HG03039 (cell line): ENCODE measurements at regions not wholly inside any gene's neighbourhood (a gene's known extent, or its start where the extent isn't known, plus 50 kb on each side); places are given as distances from the start of the nearest gene placed in this dataset.
"Not testable (repeated sequence)": the region's sequence is repeated elsewhere in the genome, so short reads cannot be mapped to it uniquely, and the experiment has no call there.

ENCODE experiments used
- ATAC-seq: cut with Tn5 transposase; IDR thresholded peaks from one replicate; pipeline ENCODE4 v1.9.1; 2021; ENCODE audit warnings: mild to moderate bottlenecking, moderate library complexity; ENCODE audit not compliant: unreplicated experiment

DNA sequence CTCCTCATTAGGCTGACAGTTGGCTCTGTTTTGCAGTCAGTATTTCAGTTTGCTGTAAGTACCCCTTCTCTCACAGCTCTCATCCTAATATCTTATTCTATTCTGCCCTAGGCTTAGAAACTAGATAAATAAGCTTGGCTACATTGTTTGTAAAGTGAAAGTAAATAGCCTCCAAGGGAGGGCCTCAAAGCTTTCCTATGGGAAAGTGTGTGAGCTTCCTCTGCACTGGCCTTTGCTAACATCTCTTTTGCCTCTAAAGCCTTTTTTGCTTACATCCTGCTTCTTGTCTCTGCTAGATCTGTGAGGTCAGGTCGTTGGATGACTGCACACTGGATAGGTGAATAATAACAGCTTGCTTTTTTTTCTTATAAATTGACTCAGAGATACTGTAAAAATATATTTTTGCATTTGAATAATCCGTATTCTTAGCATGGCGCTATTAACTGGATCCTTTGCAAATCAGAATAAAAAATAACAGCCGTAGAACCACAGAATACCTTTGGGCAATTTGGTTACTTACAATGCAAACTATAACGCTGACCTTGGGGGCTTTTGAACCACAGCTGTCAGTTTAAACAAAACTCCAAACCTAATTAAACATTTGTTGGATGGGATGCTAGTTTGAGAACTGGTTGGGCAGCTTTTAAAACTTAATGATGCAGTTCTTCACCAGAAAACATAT, 55.1 kb downstream of the TTC6 start:
- ATAC-seq: no peak

DNA sequence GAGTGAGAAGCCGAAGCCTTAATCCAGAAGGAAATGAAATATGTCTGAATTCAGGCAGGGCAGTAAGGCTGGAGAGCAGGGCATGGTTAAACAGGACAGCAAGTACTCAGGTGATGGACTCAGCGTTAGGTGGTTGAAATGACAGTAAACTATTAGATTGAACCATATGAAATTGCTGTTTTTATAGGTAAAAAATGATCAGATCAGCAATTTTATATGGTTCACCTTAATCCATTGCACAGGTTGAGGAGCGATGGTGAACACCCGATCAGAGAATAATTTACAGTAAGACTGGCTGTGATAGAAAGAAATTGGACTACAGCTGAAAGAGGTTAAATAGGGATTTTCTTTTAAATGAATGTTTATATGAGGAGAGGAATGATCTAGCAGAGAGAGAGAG, 56.6 kb downstream of the TTC6 start:
- ATAC-seq: no peak

DNA sequence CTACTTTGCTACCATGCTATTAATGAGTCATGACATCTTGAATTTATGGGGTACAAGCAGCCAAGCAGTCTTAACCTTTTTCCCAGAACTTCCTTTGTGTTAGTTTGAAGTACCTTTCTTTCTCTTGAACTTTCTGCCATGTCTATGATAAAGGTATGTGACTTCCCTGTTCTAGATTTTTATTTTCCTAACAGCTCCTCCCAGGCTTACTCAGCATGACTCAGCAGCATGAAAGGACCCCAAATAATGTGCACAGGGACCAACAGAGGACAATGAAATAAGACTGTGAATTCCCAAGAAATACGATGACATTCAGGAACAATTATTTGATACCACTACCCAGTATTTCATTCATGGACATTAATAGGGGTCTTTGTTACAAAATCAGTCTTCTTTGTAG, 60.0 kb downstream of the TTC6 start:
- no peak for ATAC-seq

DNA sequence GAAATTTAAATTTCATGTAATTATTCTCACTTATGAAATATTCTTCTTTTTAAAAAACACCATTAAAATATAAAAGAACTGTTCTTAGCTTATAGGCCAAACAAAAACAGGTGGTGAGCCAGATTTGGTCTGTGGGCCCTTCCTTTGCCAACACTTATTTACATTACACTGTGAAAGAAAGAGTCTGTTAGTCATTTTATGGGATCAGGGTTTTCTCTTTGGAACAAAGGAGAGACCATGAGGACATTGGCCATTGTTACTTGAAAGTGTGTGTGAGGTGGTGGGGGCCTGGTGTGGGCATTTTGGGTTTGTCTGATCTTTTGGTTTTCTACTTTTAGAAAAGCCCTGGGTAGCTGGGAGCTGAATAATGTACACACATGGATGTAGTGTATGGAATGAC, 62.7 kb downstream of the TTC6 start:
- ATAC-seq: no peak

DNA sequence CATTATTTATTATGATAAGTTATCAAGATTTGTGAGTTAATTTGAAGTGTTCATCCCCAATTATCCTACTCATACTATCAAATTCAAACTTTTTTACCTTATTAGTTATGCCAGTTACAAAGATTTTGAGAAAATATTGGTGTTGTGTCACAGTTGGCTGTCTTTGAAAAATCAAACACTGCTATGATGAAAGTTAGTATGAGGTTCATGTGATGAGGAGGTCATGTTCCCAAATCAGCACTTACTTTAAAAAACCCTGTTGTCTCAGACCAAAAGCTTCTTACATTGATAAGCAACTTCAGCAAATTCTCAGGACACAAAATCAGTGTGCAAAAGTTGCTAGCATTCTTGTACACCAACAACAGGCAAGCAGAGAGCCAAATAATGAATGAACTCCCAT, 68.1 kb downstream of the TTC6 start:
- ATAC-seq: no peak

DNA sequence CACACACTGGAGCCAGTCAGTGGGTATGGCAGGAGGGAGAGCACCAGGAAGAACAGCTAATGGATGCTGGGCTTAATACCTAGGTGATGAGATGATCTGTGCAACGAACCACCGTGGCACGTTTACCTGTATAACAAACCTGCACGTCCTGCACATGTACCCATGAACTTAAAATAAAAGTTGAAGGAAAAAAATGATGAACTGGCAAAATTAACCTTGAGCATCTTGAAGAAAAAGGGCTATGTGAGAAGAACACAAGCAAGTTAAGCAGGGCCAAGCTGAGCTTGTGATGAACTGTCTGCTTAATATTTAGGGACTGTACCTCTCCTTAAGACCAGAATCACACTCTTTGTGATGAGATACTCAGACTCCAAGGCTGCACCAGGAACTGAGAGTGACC, 70.0 kb downstream of the TTC6 start:
- no peak for ATAC-seq

DNA sequence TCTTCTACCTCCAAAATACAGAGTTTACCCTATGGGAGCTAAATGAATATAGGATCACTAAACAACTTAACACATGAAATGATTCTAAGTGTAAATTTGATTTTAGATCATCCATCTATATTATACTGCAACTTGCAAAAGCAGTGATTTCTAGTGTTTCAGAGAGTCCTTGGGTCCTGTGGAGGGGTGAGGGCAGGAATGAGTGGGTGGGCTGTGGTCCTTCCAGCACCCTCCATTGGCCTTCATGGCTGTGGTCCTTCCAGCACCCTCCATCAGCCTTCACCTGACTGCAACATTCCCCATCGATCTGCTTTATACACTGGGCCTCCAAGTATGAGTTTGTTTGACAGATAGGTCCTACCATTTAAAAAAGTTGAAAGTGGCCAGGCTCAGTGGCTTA, 70.5 kb downstream of the TTC6 start:
- no peak for ATAC-seq

DNA sequence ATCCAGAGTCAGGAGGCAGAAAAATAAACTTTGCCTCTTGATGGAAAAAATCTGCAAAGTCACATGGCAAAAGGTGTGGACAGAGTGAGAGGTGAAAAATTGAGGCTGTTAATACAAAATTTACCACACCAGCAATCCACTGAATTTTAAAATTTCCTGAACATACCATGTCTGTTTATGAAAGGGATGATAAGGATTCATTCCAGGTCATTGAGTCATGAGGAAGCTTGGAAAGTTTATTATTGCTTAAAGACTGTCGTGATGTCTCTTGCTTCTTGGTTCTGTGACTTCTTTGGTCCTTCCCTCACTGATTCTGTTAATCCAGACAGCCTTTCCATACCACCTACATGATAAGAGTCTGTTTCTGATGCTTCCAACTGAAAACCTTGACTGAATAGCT, 73.2 kb downstream of the TTC6 start:
- no peak for ATAC-seq

DNA sequence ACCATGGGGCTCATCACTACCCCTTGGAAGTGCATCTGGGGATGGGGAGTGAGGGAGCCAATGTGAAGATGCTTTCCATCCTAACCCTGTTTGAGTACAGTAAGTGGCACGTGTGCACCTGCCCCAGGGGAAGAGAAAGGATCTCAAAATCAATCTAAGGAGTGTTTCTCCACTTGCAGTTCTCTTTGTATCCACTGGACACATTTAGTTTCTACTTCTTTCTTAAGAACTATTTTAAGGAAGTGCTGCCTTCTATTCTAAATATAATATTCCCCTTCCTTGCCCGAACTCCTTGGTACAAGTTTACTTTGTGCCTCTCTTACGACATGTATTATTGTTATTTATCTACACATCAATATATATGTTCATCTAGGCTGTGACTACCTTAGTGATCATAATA, 73.8 kb downstream of the TTC6 start:
- no peak for ATAC-seq

DNA sequence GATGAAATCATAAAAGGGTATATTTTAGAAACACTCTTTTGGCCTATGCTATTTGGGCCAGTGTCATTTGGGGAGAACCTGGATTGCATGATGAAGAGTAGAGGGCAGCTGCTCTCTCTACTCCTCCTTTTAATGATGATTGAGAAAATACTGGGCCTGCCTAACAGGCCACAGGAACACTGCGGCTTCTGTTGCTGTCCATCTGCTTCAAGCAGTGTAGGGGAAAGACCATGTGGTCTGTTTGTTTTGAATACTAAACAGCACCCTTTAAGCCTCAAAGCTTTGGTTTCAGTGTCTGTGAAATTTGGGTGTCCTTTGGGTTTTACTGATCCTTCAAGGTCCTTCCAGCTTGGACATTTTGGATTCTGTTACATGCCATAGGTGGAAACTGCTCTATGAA, 78.0 kb downstream of the TTC6 start:
- no peak for ATAC-seq

DNA sequence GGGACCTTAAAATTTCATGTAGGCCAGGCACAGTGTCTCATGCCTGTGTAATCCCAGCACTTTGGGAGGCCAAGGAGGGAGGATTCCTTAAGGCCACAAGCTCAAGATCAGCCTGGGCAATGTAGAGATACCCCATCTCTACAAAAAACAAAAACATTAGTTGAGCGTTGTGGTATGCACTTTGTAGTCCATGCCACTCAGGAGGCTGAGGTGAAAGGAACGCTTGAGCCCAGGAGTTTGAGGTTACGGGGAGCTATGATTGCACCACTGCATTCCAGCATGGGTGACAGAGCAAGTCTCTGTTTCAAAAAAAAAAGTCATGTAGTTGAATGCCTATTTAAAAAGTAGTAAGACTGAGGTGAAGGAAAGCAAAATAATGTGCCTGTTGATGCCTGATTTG, 83.5 kb downstream of the TTC6 start:
- ATAC-seq: no peak

DNA sequence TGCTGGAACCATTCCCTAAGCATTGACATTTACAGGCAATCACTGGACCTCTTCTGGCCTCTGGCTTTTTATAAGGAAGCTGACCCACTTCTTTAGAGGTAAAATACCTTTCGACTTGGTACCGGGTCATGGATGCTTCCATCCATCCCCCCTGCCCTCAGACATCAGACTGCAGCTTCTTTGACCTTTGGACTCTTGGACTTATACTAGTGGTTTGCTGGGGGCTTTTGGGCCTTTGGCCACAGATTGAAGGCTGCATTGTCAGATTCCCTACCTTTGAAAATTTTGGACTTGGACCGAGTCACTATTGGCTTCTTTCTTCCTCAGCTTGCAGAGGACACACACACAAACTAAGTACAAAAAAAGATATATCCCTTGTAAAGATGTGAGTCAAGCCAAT, 86.1 kb downstream of the TTC6 start:
- no peak for ATAC-seq

DNA sequence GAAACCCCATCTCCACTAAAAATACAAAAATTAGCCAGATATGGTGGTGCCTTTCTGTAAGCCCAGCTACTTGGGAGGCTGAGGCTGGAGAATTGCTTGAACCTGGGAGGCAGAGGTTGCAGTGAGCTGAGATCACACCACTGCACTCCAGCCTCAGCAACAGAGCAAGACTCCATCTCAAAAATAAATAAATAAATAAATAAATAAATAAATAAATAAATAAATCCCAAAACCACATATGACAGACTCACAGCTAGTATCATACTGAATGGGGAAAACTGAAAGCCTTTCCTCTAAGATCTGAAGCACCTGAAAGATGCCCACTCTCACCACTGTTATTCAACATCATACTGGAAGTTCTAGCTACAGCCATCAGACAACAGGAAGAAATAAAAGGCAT, 97.3 kb downstream of the TTC6 start:
- not testable (repeated sequence) for ATAC-seq

DNA sequence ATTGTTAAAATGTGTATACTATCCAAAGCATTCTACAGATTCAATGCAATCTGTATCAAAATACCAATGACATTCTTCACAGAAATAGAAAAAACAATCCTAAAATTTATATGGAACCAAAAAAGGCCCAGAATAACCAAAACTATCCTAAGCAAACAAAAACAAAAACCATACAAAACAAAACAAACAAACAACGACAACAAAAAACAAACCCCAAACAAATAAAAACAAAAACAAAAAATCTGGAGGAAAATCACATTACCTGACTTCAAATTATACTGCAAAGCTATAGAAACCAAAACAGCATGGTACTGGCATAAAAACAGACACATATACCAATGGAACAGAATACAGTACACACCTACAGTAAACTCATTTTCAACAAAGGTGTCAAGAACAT, 98.0 kb downstream of the TTC6 start:
- ATAC-seq: not testable (repeated sequence)

DNA sequence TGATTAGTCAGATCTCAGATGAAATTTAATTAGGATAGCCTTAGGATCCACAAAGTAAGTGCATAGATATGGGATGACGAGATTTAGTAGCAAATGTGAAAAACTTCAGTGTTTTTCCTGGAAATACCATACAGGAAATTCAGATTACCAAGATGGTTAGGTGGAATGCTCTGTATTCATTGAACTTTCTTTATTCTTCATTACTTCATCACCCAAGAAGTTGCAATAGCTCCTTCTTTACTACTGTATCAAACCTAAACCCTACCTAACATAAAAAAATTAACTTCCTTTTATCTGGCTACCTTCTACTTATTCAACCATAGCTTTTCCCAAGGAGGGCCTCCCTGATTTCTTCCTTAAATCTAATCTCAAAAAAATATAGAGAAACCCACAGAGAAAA, 100.4 kb downstream of the TTC6 start:
- ATAC-seq: no peak

DNA sequence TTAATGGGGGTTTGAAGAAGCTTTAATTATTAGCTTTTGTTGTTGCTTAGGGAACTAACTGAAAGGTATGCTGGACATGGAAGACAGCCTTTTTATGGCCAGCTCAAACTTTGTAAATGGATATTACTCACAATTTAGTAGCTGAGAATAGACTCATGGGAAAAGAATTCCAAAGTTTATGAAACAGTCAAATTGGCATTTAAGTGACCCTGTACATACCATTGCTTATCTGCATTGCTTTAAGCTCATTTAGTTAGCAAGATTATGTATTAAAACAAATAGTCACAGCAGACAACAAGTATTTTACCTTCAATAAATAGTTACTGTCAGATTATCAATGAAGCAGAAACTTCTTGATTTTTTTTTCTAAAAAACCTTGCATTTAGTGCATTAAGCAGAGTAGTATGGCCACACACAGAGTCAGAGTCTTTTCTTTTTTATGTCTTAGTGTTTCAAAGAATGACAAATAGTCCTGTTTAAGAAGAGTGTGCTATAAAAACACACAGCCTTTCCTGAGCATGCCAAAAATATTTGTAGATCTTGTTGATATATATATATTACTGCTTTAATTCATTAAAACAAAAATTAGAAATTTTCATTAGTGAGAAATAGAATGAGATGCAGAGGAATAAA, 102.2 kb downstream of the TTC6 start:
- ATAC-seq: no peak

DNA sequence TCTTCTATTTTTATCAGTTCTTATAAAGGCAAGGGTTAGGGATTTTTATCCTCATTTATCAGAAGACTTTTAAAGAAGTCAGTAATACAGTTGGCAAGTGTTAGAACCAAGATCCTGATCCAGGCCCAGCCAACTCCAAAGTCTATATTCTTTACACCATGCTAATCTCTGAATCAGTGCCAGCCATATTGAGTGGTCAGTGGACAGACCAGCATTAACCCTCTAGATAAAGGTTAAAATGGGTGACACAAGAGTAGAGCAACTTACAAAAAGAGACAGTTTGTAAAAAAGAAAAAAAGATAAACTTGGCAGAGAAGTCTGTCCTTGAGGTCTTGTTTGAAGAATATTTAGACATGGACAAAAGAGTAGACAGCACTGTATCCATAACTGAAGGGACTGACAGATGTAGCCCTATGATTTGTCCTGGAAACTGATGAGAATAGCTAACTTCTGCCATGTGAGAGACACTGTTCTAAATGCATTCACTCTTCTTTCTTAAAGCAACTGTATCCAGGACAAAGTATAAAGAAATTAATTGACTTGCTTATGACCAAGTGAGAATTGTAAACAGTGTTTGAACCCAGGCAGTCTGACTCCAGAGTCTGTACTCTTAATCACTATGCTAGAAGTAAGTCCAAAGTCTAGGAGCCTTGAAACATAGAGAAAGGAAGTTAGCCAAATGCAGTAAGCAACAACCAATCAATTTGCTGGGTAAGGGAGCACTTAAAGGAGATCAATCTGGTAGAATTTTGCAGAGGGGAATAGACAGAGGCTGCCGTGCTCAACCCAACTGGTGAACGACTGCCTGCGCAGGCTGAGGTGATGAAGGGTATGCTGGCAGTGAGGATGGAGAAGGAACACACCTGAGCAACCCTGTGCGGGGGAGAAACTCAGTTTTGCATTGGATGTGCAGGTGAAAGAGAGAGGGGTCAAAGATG, 103.7 kb downstream of the TTC6 start:
- no peak for ATAC-seq

DNA sequence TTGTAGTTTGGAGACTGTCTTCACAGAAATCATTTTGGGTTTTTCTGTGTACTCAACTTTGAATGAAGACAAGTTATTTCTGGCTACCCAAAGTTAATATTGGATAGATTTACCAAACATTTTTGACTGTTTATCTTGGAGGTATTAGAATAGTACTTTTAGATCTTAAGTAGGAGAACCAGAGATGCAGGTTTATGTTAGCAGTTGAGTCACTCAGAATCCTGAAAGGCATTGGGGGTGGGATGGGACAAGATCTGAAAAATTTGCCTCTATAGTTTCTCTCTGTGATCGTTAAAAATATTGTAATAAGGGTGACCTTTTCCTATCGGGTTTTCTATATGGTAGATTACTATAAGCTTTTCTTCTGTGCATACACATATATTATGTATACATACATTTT, 112.3 kb downstream of the TTC6 start:
- no peak for ATAC-seq

DNA sequence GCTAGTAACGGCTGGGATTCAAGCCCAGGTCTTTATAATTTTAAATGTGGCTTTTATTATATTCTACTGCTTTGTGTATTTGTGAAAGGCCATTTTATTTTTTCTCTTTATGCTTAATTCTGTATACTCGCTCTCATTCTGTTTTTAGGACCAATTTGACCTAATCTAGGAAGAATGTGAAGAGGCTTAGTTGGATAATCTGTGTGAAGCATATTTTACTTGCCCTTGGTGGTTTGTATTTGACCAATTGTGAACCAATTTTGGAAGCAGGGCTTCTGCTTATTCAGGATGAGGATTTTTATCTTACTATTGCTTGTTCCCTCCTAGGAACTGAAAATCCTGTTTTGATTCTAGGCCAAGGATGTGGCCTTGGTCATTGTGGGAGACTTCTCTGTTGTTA, 113.1 kb downstream of the TTC6 start:
- ATAC-seq: no peak

DNA sequence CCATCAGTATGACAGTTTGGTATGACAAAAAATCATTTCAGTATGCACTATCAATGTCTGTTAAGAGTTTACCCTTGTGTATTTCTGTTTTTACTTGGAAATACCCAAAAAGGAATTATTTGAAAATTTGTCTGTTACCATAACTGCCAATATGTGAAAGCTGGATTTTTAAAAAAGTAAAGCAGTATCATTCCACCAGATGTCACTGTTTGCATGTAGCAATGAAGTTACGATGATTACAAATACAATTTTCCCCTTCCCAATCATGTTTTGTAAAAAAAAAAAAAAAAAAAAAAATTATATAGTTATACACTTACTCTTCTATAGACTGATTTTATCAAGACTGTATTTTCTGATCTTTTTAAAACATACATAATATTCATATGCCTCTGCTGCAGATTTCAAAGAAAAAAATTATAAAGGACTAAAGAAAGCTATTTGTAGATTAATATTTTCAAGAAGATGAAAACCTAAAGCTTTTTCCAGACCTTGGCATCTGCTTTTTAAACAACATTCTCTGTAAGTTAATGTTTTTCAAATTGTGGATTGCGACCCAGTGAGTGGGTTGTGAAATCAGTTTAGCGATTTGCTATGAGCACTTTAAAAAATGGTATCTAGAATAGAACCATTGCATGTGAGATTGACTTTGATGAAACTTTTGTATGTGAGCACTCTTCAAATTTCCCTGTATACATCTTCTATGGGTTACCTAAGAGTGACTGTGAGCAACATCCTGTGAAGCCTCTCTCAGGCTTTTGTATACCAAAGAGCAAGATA, 114.2 kb downstream of the TTC6 start:
- no peak for ATAC-seq

DNA sequence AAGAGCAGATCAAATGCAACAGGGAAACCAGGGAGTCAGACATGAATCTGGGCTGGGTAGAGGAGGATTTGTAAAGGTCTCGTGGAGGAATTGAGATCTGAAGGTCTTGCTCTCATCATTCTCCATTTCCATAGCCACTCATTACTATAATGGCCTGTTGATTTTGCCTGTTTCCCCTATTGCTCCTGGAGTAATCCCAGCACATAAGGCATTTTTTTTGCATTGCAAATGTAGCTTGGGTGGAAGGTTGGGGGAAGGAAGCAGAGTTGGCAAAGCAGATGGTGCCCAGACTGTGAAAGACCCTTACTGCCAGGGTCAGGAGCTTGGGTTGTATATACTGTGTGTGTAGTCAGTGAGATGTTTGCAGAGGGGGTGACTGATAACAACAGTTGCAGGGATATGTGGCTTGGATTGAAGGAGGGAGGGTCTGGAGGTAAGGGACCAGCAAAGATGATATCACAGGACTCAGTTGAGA, 116.0 kb downstream of the TTC6 start:
- ATAC-seq: no peak
